ENCODE measurements at regions not wholly inside any gene's neighbourhood (a gene's known extent, or its start where the extent isn't known, plus 50 kb on each side); places are given as distances from the start of the nearest gene placed in this dataset.

DNA sequence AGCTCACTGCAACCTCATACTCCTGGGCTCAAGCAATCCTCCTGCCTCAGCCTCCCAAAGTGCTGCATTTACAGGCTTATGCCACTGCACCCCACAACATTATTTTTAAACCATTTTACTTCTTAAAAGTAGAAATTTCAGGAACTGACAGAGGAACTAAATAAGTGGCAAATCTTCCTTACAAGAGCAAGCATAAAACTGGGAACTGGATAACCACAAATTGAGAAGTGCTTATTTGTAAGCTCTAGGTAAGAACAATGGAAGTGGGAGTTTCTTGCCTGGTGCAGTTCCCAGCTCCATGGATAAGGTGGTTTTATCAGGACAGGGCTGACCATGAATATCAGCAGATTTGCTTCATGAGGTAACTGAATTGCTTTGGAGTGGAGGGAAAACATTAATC is 655.2 kb downstream of the DIPK2A start:
- TF ChIP-seq EP300 (IDR thresholded peaks at IDR 0.05; ENCODE audit: borderline replicate concordance) (no peak), RAD21 (IDR thresholded peaks at IDR 0.05; ENCODE audit: low read depth) (no peak), CREB1 (IDR thresholded peaks at IDR 0.05; ENCODE audit: low read depth) (no peak), ZBTB7A (IDR thresholded peaks at IDR 0.05; ENCODE audit: low read depth) (no peak), YY1 (IDR thresholded peaks at IDR 0.05; ENCODE audit: low read depth) (no peak)
- TF ChIP-seq, protein P1, sequence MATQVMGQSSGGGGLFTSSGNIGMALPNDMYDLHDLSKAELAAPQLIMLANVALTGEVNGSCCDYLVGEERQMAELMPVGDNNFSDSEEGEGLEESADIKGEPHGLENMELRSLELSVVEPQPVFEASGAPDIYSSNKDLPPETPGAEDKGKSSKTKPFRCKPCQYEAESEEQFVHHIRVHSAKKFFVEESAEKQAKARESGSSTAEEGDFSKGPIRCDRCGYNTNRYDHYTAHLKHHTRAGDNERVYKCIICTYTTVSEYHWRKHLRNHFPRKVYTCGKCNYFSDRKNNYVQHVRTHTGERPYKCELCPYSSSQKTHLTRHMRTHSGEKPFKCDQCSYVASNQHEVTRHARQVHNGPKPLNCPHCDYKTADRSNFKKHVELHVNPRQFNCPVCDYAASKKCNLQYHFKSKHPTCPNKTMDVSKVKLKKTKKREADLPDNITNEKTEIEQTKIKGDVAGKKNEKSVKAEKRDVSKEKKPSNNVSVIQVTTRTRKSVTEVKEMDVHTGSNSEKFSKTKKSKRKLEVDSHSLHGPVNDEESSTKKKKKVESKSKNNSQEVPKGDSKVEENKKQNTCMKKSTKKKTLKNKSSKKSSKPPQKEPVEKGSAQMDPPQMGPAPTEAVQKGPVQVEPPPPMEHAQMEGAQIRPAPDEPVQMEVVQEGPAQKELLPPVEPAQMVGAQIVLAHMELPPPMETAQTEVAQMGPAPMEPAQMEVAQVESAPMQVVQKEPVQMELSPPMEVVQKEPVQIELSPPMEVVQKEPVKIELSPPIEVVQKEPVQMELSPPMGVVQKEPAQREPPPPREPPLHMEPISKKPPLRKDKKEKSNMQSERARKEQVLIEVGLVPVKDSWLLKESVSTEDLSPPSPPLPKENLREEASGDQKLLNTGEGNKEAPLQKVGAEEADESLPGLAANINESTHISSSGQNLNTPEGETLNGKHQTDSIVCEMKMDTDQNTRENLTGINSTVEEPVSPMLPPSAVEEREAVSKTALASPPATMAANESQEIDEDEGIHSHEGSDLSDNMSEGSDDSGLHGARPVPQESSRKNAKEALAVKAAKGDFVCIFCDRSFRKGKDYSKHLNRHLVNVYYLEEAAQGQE (IDR thresholded peaks at IDR 0.05; ENCODE audit: low read depth), result no peak
